Ascending aorta (tissue), 2 donors: ENCODE measurements at regions not wholly inside any gene's neighbourhood (a gene's known extent, or its start where the extent isn't known, plus 50 kb on each side); places are given as distances from the start of the nearest gene placed in this dataset.

Experiments
- DNase-seq, 2 donors: peaks; one replicate each; pipeline ENCODE4 v3.0.0-alpha.2; 2019; ENCODE audit warnings: low spot score in 2 of 2
- H3K27ac ChIP-seq, 2 donors: fragments of 200-600 bp; sonication (generic); one replicate each; pipeline ENCODE4 v1.5.1; 2016 to 2017; ENCODE audit warnings: mild to moderate bottlenecking in 1 of 2
- H3K27me3 ChIP-seq: fragments of 200-600 bp; sonication (generic); one replicate; pipeline ENCODE4 v1.5.1; 2017
- H3K36me3 ChIP-seq, 2 donors: fragments of 200-600 bp; sonication (generic); one replicate each; pipeline ENCODE4 v1.5.1; 2016
- H3K4me1 ChIP-seq, 2 donors: fragments of 200-600 bp; sonication (generic); one replicate each; pipeline ENCODE4 v1.5.1; 2016 to 2017; ENCODE audit warnings: mild to moderate bottlenecking in 1 of 2
- H3K4me3 ChIP-seq, 2 donors: fragments of 200-600 bp; sonication (generic); one replicate each; pipeline ENCODE4 v1.5.1; 2016 to 2017; ENCODE audit warnings: mild to moderate bottlenecking in 1 of 2
- H3K9me3 ChIP-seq, 2 donors: fragments of 200-600 bp; sonication (generic); one replicate each; pipeline ENCODE4 v1.5.1; 2016
- CTCF ChIP-seq, 3 experiments: fragments of 200-600 bp in 2 of 3; fragments of 450-650 bp in 1 of 3; sonication (generic) in 2 of 3; IDR thresholded peaks; one replicate each; pipeline ENCODE4 v1.5.1; 2016 to 2019; ENCODE audit warnings: antibody characterized with exemption in 3 of 3, mild to moderate bottlenecking in 1 of 3, moderate library complexity in 1 of 3
- intact Hi-C: fragments of 100-400 bp; cut with DNase I; formaldehyde crosslinking; loops from one replicate; pipeline ENCODE4 v1.15.1; 2023

- Histone ChIP-seq H3K27ac (no peak overlapping the region), H3K4me1 (no peaks in the 10 kb centered on the region), H3K27me3 (no peaks in the 10 kb centered on the region), H3K36me3 (no peaks in the 10 kb centered on the region), H3K4me3 (no peak overlapping the region), H3K9me3 (no peaks in the 10 kb centered on the region)
- DNase-seq = no peak
- intact Hi-C loops = no loop called here
- no peak for TF ChIP-seq CTCF (IDR thresholded peaks at IDR 0.05)
Measured at GRCh38 chr2:234405462-234405861, 91.4 kb downstream of the ARL4C start.

GRCh38 chr2:234404957-234405356 lies 91.9 kb downstream of the ARL4C start:
- Histone ChIP-seq H3K27ac (no peak overlapping the region), H3K27me3 (no peaks in the 10 kb centered on the region), H3K36me3 (no peaks in the 10 kb centered on the region), H3K9me3 (no peaks in the 10 kb centered on the region), H3K4me1 (no peaks in the 10 kb centered on the region), H3K4me3 (no peak overlapping the region)
- intact Hi-C loops = no loop called here
- TF ChIP-seq CTCF (IDR thresholded peaks at IDR 0.05) = no peak
- DNase-seq = no peak

GRCh38 chr2:234403751-234404150 lies 93.1 kb downstream of the ARL4C start:
- no peaks in the 10 kb centered on the region for H3K4me1 ChIP-seq
- H3K27me3 ChIP-seq = no peaks in the 10 kb centered on the region
- H3K27ac ChIP-seq = no peak overlapping the region
- no peaks in the 10 kb centered on the region for H3K36me3 ChIP-seq
- intact Hi-C loops = no loop called here
- H3K4me3 ChIP-seq = no peak overlapping the region
- no peak for DNase-seq
- no peak for TF ChIP-seq CTCF (IDR thresholded peaks at IDR 0.05)
- no peaks in the 10 kb centered on the region for H3K9me3 ChIP-seq

GRCh38 chr2:234403074-234403473 lies 93.8 kb downstream of the ARL4C start:
- intact Hi-C loops = no loop called here
- Histone ChIP-seq H3K9me3 (no peaks in the 10 kb centered on the region), H3K4me1 (no peaks in the 10 kb centered on the region), H3K27me3 (no peaks in the 10 kb centered on the region), H3K36me3 (no peaks in the 10 kb centered on the region), H3K4me3 (no peak overlapping the region), H3K27ac (no peak overlapping the region)
- DNase-seq = no peak
- TF ChIP-seq CTCF (IDR thresholded peaks at IDR 0.05) = no peak

GRCh38 chr2:234401426-234401825 lies 95.5 kb downstream of the ARL4C start:
- Histone ChIP-seq H3K27ac (no peak overlapping the region), H3K9me3 (no peaks in the 10 kb centered on the region), H3K4me3 (no peak overlapping the region), H3K4me1 (no peaks in the 10 kb centered on the region), H3K27me3 (no peaks in the 10 kb centered on the region), H3K36me3 (no peaks in the 10 kb centered on the region)
- no peak for DNase-seq
- intact Hi-C loops = no loop called here
- TF ChIP-seq CTCF (IDR thresholded peaks at IDR 0.05) = no peak
